HCT116 (cell line): ENCODE measurements at regions not wholly inside any gene's neighbourhood (a gene's known extent, or its start where the extent isn't known, plus 50 kb on each side); places are given as distances from the start of the nearest gene placed in this dataset.

Experiments
- ATAC-seq: fragments of 200-7000 bp; cut with Tn5 transposase; 2 replicates; pipeline ENCODE4 v1.9.1; 2020; ENCODE audit warnings: mild to moderate bottlenecking, moderate library complexity
- BruUV-seq: library from RNA; stranded (reverse); fragments of 400-500 nt; replicated peaks from 2 replicates; lab custom pipeline; 2021; lab: Mats Ljungman, UMichigan
- CTCF ChIA-PET: fragments of 300-600 bp; sonication (Branson Sonifier 250); formaldehyde crosslinking; loops from one replicate; lab custom pipeline; 2021; ENCODE audit warnings: antibody characterized with exemption; lab: Charles Lee
- POLR2A ChIA-PET: fragments of 300-600, 350-600 bp; sonication (Branson Sonifier 250); formaldehyde crosslinking; loops from one replicate; lab custom pipeline; 2021; ENCODE audit warnings: antibody characterized with exemption; lab: Charles Lee
- RAD21 ChIA-PET, 2 experiments: fragments of 300-600 bp; sonication (Branson Sonifier 250); formaldehyde crosslinking; loops; one replicate each; lab custom pipeline; 2023; ENCODE audit warnings: low total read pairs in 2 of 2; ENCODE audit not compliant: uncharacterized antibody in 2 of 2, unreplicated experiment in 2 of 2, low non-redundant PET in 1 of 2; lab: Charles Lee
- DNase-seq: peaks from one replicate; pipeline ENCODE4 v3.0.0-alpha.2; 2010; ENCODE audit warnings: low read depth, low spot score
- H2AFZ ChIP-seq: fragments of 200-600 bp; shearing (Covaris generic), sonication (generic); 2 replicates; pipeline ENCODE4 v1.6.1; 2017; ENCODE audit warnings: low read depth, mixed run types, mixed read lengths, antibody characterized with exemption, low read length; ENCODE audit not compliant: poor library complexity, severe bottlenecking
- H3K27ac ChIP-seq: 2 replicates; pipeline ENCODE4 v1.5.1; 2012; ENCODE audit warnings: low read depth, low read length
- H3K27me3 ChIP-seq: fragments of 200-600 bp; sonication (generic); 2 replicates; pipeline ENCODE4 v1.6.1; 2016; ENCODE audit warnings: mixed run types, low read length, mixed read lengths; ENCODE audit not compliant: insufficient read depth
- H3K36me3 ChIP-seq, 2 experiments: fragments of 200-500 bp in 1 of 2; fragments of 200-600 bp in 1 of 2; sonication (Bioruptor generic) in 1 of 2; sonication (generic) in 1 of 2; 2 replicates each; pipeline versions ENCODE4 v1.5.1 to v1.6.1; 2014 to 2016; ENCODE audit warnings: low read length in 2 of 2, inconsistent platforms in 1 of 2, mixed read lengths in 1 of 2, mixed run types in 1 of 2; ENCODE audit not compliant: insufficient read depth in 2 of 2, control insufficient read depth in 1 of 2
- H3K4me1 ChIP-seq, 2 experiments: fragments of 200-600 bp in 1 of 2; sonication (generic) in 1 of 2; 2 replicates each; pipeline versions ENCODE4 v1.5.1 to v1.6.1; 2012 to 2017; ENCODE audit warnings: low read length in 2 of 2, inconsistent platforms in 1 of 2, mild to moderate bottlenecking in 1 of 2, mixed read lengths in 1 of 2, mixed run types in 1 of 2, moderate library complexity in 1 of 2; ENCODE audit not compliant: insufficient read depth in 2 of 2, control insufficient read depth in 1 of 2
- H3K4me2 ChIP-seq: fragments of 200-600 bp; sonication (generic); 2 replicates; pipeline ENCODE4 v1.6.1; 2017; ENCODE audit warnings: mixed run types, low read length, mixed read lengths
- H3K4me3 ChIP-seq, 2 experiments: fragments of 200-600 bp in 1 of 2; sonication (generic) in 1 of 2; replicated peaks in 1 of 2; 2 replicates each; pipeline ENCODE4 v1.5.1; 2011 to 2016; ENCODE audit warnings: low read length in 2 of 2, control low read depth in 1 of 2, low read depth in 1 of 2, mild to moderate bottlenecking in 1 of 2, mixed read lengths in 1 of 2, mixed run types in 1 of 2
- H3K79me2 ChIP-seq: fragments of 200-600 bp; sonication (generic); 2 replicates; pipeline ENCODE4 v1.6.1; 2017; ENCODE audit warnings: mild to moderate bottlenecking, mixed run types, low read length, moderate library complexity, mixed read lengths; ENCODE audit not compliant: insufficient read depth
- H3K9ac ChIP-seq: fragments of 200-600 bp; sonication (generic); 2 replicates; pipeline ENCODE4 v1.6.1; 2016; ENCODE audit warnings: low read length, mixed read lengths
- H3K9me2 ChIP-seq: fragments of 200-600 bp; sonication (generic), shearing (Covaris generic); 2 replicates; pipeline ENCODE4 v1.6.1; 2017; ENCODE audit warnings: mixed run types, mild to moderate bottlenecking, moderate library complexity; ENCODE audit not compliant: insufficient read depth
- H3K9me3 ChIP-seq, 2 experiments: fragments of 200-500 bp in 1 of 2; fragments of 200-600 bp in 1 of 2; sonication (Bioruptor generic) in 1 of 2; sonication (generic) in 1 of 2; 2 replicates each; pipeline ENCODE4 v1.6.1; 2014 to 2017; ENCODE audit warnings: low read length in 2 of 2, mixed read lengths in 2 of 2, inconsistent platforms in 1 of 2, low read depth in 1 of 2, mild to moderate bottlenecking in 1 of 2, mixed run types in 1 of 2, moderate library complexity in 1 of 2; ENCODE audit not compliant: control insufficient read depth in 1 of 2, insufficient read depth in 1 of 2
- H4K20me1 ChIP-seq: fragments of 200-600 bp; sonication (generic), shearing (Covaris generic); 2 replicates; pipeline ENCODE4 v1.6.1; 2017; ENCODE audit warnings: mixed run types, mild to moderate bottlenecking, moderate library complexity; ENCODE audit not compliant: insufficient read depth
- CBX3 ChIP-seq: IDR thresholded peaks from 2 replicates; pipeline ENCODE4 v1.6.1; 2012; ENCODE audit warnings: low read depth
- CEBPB ChIP-seq: IDR thresholded peaks from 2 replicates; pipeline ENCODE4 v1.6.1; 2012; ENCODE audit warnings: low read depth
- EGR1 ChIP-seq: IDR thresholded peaks from 2 replicates; pipeline ENCODE4 v1.6.1; 2012; ENCODE audit warnings: low read depth
- EZH2 ChIP-seq: fragments of 200-600 bp; sonication (generic); IDR thresholded peaks from 2 replicates; pipeline ENCODE4 v1.6.1; 2017; ENCODE audit warnings: antibody characterized with exemption, mixed run types
- JUND ChIP-seq: IDR thresholded peaks from 2 replicates; pipeline ENCODE4 v1.6.1; 2012
- MAX ChIP-seq: IDR thresholded peaks from 2 replicates; pipeline ENCODE4 v1.6.1; 2012
- POLR2A ChIP-seq: IDR thresholded peaks from 2 replicates; pipeline ENCODE4 v1.7.0; 2011; ENCODE audit warnings: borderline replicate concordance; ENCODE audit not compliant: insufficient read depth, insufficient read length; ENCODE audit errors: extremely low read depth
- RAD21 ChIP-seq: IDR thresholded peaks from 2 replicates; pipeline ENCODE4 v1.6.1; 2012; ENCODE audit warnings: low read depth, mild to moderate bottlenecking
- REST ChIP-seq: IDR thresholded peaks from 2 replicates; pipeline ENCODE4 v1.6.1; 2012; ENCODE audit warnings: low read depth
- SIN3A ChIP-seq: IDR thresholded peaks from 2 replicates; pipeline ENCODE4 v1.6.1; 2012; ENCODE audit warnings: low read depth
- SP1 ChIP-seq: IDR thresholded peaks from 2 replicates; pipeline ENCODE4 v1.6.1; 2012; ENCODE audit warnings: low read depth
- SRF ChIP-seq: IDR thresholded peaks from 2 replicates; pipeline ENCODE4 v1.6.1; 2012; ENCODE audit warnings: low read depth
- TCF7L2 ChIP-seq: IDR thresholded peaks from 2 replicates; pipeline ENCODE4 v1.7.0; 2011; ENCODE audit warnings: borderline replicate concordance, inconsistent platforms; ENCODE audit not compliant: insufficient read depth, insufficient read length; ENCODE audit errors: extremely low read depth
- ZFX ChIP-seq: fragments of 450-650 bp; IDR thresholded peaks from 2 replicates; pipeline ENCODE4 v1.6.1; 2017
- ZNF274 ChIP-seq: fragments of 200-500 bp; sonication (Bioruptor generic); IDR thresholded peaks from 2 replicates; pipeline ENCODE4 v1.6.1; 2014; ENCODE audit warnings: mild to moderate bottlenecking, low read depth, low read length, inconsistent platforms
- intact Hi-C: fragments of 100-400 bp; cut with micrococcal nuclease; formaldehyde crosslinking; loops from 2 replicates; pipeline ENCODE4 v1.10.0; 2022
- TF ChIP-seq, protein P1 (sequence below), 3 experiments: fragments of 200-600 bp in 1 of 3; sonication (generic) in 1 of 3; IDR thresholded peaks in 2 of 3; conservative IDR thresholded peaks in 1 of 3; 2 replicates each; pipeline ENCODE4 v1.5.1; 2012 to 2017; ENCODE audit warnings: low read depth in 2 of 3, low read length in 2 of 3, antibody characterized with exemption in 1 of 3, borderline replicate concordance in 1 of 3, control low read depth in 1 of 3, mild to moderate bottlenecking in 1 of 3, mixed read lengths in 1 of 3, mixed run types in 1 of 3, moderate library complexity in 1 of 3; ENCODE audit not compliant: insufficient read depth in 1 of 3

GRCh38 chr2:198692907-198693510 is 764.7 kb downstream of the SATB2 start:
- no peak overlapping the region for H3K4me3 ChIP-seq
- POLR2A ChIA-PET = no interaction called here
- RAD21 ChIA-PET = no interaction called here
- H3K27me3 ChIP-seq = 0 out of 2 replicates have a peak, but pooled peaks cover 9% of the 10 kb centered on the region
- H3K79me2 ChIP-seq = no peaks in the 10 kb centered on the region
- CTCF ChIA-PET = no interaction called here
- intact Hi-C loops = no loop called here
- no peak overlapping the region for H2AFZ ChIP-seq
- H3K4me1 ChIP-seq = no peaks in the 10 kb centered on the region
- H3K9ac ChIP-seq = no peak overlapping the region
- ATAC-seq (no peak), DNase-seq (no peak)
- TF ChIP-seq RAD21 (no peak), TCF7L2 (no peak), MAX (no peak), EGR1 (no peak), REST (no peak), SRF (no peak), CEBPB (no peak), CBX3 (no peak), ZFX (no peak), SIN3A (no peak), POLR2A (no peak), SP1 (no peak), JUND (no peak), ZNF274 (no peak), EZH2 (no peak)
- TF ChIP-seq, protein P1, sequence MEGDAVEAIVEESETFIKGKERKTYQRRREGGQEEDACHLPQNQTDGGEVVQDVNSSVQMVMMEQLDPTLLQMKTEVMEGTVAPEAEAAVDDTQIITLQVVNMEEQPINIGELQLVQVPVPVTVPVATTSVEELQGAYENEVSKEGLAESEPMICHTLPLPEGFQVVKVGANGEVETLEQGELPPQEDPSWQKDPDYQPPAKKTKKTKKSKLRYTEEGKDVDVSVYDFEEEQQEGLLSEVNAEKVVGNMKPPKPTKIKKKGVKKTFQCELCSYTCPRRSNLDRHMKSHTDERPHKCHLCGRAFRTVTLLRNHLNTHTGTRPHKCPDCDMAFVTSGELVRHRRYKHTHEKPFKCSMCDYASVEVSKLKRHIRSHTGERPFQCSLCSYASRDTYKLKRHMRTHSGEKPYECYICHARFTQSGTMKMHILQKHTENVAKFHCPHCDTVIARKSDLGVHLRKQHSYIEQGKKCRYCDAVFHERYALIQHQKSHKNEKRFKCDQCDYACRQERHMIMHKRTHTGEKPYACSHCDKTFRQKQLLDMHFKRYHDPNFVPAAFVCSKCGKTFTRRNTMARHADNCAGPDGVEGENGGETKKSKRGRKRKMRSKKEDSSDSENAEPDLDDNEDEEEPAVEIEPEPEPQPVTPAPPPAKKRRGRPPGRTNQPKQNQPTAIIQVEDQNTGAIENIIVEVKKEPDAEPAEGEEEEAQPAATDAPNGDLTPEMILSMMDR (IDR thresholded peaks at IDR 0.05 in 2 of 3, conservative IDR thresholded peaks at IDR 0.05 in 1 of 3; ENCODE audit: borderline replicate concordance in 1 of 3, insufficient read depth in 1 of 3, low read depth in 2 of 3, low read length in 2 of 3) = no peak
- no TSS peak for BruUV-seq
- H4K20me1 ChIP-seq = no peaks in the 10 kb centered on the region
- H3K27ac ChIP-seq = no peak overlapping the region
- no peak overlapping the region for H3K4me2 ChIP-seq
- no peaks in the 10 kb centered on the region for H3K36me3 ChIP-seq
- no peaks in the 10 kb centered on the region for H3K9me3 ChIP-seq
- H3K9me2 ChIP-seq = no peaks in the 10 kb centered on the region
